Neural cell (in vitro differentiated cells): ENCODE measurements at regions not wholly inside any gene's neighbourhood (a gene's known extent, or its start where the extent isn't known, plus 50 kb on each side); places are given as distances from the start of the nearest gene placed in this dataset.

ENCODE experiments used
- H2AFZ ChIP-seq: fragments of 200-600, 300-800 bp; sonication (generic), shearing (Covaris generic); 2 replicates; pipeline ENCODE4 v1.6.0; 2014; ENCODE audit warnings: low read depth, mild to moderate bottlenecking, antibody characterized with exemption, low read length, moderate library complexity
- H3F3A ChIP-seq: fragments of 200-600 bp; shearing (Covaris generic); 2 replicates; pipeline ENCODE4 v1.6.1; 2016; ENCODE audit warnings: mild to moderate bottlenecking, moderate library complexity, mixed read lengths, antibody characterized with exemption, low read length; ENCODE audit not compliant: insufficient read depth, poor library complexity, severe bottlenecking
- H3K27ac ChIP-seq: fragments of 200-600, 300-800 bp; sonication (generic), shearing (Covaris generic); 2 replicates; pipeline ENCODE4 v1.5.1; 2014; ENCODE audit warnings: mild to moderate bottlenecking, low read length, moderate library complexity
- H3K27me3 ChIP-seq: fragments of 300-800, 200-600 bp; sonication (generic), shearing (Covaris generic); 2 replicates; pipeline ENCODE4 v1.6.0; 2014; ENCODE audit warnings: mild to moderate bottlenecking, low read depth, low read length, moderate library complexity; ENCODE audit not compliant: insufficient read depth
- H3K36me3 ChIP-seq: fragments of 300-800, 200-600 bp; sonication (generic), shearing (Covaris generic); 2 replicates; pipeline ENCODE4 v1.5.1; 2014; ENCODE audit warnings: mild to moderate bottlenecking, antibody characterized with exemption, low read length, moderate library complexity; ENCODE audit not compliant: insufficient read depth
- H3K4me2 ChIP-seq: fragments of 300-800, 200-600 bp; sonication (generic), shearing (Covaris generic); 2 replicates; pipeline ENCODE4 v1.6.0; 2014; ENCODE audit warnings: mild to moderate bottlenecking, low read length
- H3K4me3 ChIP-seq: fragments of 300-800, 200-600 bp; sonication (generic), shearing (Covaris generic); 2 replicates; pipeline ENCODE4 v1.5.1; 2014; ENCODE audit warnings: mild to moderate bottlenecking, low read length, moderate library complexity
- H3K79me2 ChIP-seq: fragments of 200-600 bp; shearing (Covaris generic); replicated peaks from 2 replicates; pipeline ENCODE4 v1.6.0; 2014; ENCODE audit warnings: mild to moderate bottlenecking, low read length, moderate library complexity; ENCODE audit not compliant: insufficient read depth
- H3K9ac ChIP-seq: fragments of 300-800, 200-600 bp; sonication (generic), shearing (Covaris generic); 2 replicates; pipeline ENCODE4 v1.6.1; 2016; ENCODE audit warnings: mild to moderate bottlenecking, low read length, mixed read lengths
- H3K9me2 ChIP-seq: fragments of 200-600 bp; shearing (Covaris generic); 2 replicates; pipeline ENCODE4 v1.6.1; 2016; ENCODE audit warnings: mild to moderate bottlenecking, low read length, mixed read lengths; ENCODE audit not compliant: insufficient read depth
- H3K9me3 ChIP-seq: fragments of 200-600, 300-800 bp; sonication (generic), shearing (Covaris generic); 2 replicates; pipeline ENCODE4 v1.6.1; 2016; ENCODE audit warnings: mild to moderate bottlenecking, mixed run types, low read length, moderate library complexity, mixed read lengths
- H4K20me1 ChIP-seq: fragments of 200-600 bp; shearing (Covaris generic); 2 replicates; pipeline ENCODE4 v1.6.1; 2016; ENCODE audit warnings: mild to moderate bottlenecking, mixed run types; ENCODE audit not compliant: insufficient read depth
- EP300 ChIP-seq: fragments of 450-650 bp; conservative IDR thresholded peaks from 2 replicates; pipeline ENCODE4 v1.6.1; 2014; ENCODE audit warnings: antibody characterized with exemption, mild to moderate bottlenecking, moderate library complexity; ENCODE audit not compliant: poor library complexity, severe bottlenecking
- EZH2 ChIP-seq: fragments of 200-600, 300-800 bp; shearing (Covaris generic), sonication (generic); IDR thresholded peaks from 2 replicates; pipeline ENCODE4 v1.6.1; 2014; ENCODE audit warnings: antibody characterized with exemption, low read length, borderline replicate concordance, mild to moderate bottlenecking; ENCODE audit not compliant: insufficient read depth, poor library complexity, severe bottlenecking
- MXI1 ChIP-seq: fragments of 450-650 bp; conservative IDR thresholded peaks from 2 replicates; pipeline ENCODE4 v1.6.1; 2014; ENCODE audit warnings: antibody characterized with exemption, mild to moderate bottlenecking; ENCODE audit not compliant: poor library complexity, severe bottlenecking
- POLR2AphosphoS5 ChIP-seq: IDR thresholded peaks from 2 replicates; pipeline ENCODE4 v1.6.1; 2012
- RAD21 ChIP-seq: fragments of 450-650 bp; conservative IDR thresholded peaks from 2 replicates; pipeline ENCODE4 v1.6.1; 2014; ENCODE audit warnings: antibody characterized with exemption, mild to moderate bottlenecking, moderate library complexity
- SMC3 ChIP-seq: fragments of 450-650 bp; conservative IDR thresholded peaks from 2 replicates; pipeline ENCODE4 v1.6.1; 2014; ENCODE audit warnings: antibody characterized with exemption, mild to moderate bottlenecking, moderate library complexity; ENCODE audit not compliant: poor library complexity
- TAF1 ChIP-seq: IDR thresholded peaks from 2 replicates; pipeline ENCODE4 v1.6.1; 2012; ENCODE audit warnings: low read depth
- TF ChIP-seq, protein P1 (sequence below): IDR thresholded peaks from 2 replicates; pipeline ENCODE4 v1.6.1; 2012; ENCODE audit warnings: borderline replicate concordance
- TF ChIP-seq, protein P2 (sequence below): fragments of 450-650 bp; IDR thresholded peaks from 2 replicates; pipeline ENCODE4 v1.5.1; 2014; ENCODE audit warnings: antibody characterized with exemption, mild to moderate bottlenecking, moderate library complexity; ENCODE audit not compliant: poor library complexity, severe bottlenecking

DNA sequence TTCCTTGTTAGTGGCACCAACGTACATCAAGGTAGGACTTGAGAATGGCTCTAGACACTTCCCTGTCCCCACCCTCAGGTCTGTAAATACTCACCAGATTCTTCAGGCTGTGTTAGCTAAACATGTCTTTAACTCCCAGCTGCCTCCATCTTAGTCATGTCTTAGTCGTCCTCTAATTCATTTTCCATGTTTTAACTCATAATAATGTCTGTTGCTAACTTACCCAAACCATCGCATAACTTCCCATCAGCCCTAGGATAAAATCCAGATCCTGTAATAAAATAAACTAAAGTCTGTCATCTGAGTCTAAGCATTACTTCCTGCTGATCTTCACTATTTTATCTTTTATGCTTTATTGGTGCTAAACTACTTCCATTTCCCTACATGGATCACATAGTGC is 600.0 kb upstream of the CELF2 start:
- H3F3A ChIP-seq, result no peaks in the 10 kb centered on the region
- H3K4me3 ChIP-seq, result no peak overlapping the region
- H3K36me3 ChIP-seq, result no peaks in the 10 kb centered on the region
- no peak overlapping the region for H3K4me2 ChIP-seq
- no peaks in the 10 kb centered on the region for H4K20me1 ChIP-seq
- TF ChIP-seq, protein P1, sequence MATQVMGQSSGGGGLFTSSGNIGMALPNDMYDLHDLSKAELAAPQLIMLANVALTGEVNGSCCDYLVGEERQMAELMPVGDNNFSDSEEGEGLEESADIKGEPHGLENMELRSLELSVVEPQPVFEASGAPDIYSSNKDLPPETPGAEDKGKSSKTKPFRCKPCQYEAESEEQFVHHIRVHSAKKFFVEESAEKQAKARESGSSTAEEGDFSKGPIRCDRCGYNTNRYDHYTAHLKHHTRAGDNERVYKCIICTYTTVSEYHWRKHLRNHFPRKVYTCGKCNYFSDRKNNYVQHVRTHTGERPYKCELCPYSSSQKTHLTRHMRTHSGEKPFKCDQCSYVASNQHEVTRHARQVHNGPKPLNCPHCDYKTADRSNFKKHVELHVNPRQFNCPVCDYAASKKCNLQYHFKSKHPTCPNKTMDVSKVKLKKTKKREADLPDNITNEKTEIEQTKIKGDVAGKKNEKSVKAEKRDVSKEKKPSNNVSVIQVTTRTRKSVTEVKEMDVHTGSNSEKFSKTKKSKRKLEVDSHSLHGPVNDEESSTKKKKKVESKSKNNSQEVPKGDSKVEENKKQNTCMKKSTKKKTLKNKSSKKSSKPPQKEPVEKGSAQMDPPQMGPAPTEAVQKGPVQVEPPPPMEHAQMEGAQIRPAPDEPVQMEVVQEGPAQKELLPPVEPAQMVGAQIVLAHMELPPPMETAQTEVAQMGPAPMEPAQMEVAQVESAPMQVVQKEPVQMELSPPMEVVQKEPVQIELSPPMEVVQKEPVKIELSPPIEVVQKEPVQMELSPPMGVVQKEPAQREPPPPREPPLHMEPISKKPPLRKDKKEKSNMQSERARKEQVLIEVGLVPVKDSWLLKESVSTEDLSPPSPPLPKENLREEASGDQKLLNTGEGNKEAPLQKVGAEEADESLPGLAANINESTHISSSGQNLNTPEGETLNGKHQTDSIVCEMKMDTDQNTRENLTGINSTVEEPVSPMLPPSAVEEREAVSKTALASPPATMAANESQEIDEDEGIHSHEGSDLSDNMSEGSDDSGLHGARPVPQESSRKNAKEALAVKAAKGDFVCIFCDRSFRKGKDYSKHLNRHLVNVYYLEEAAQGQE, result no peak
- TF ChIP-seq SMC3 (no peak), EZH2 (no peak), EP300 (no peak), TAF1 (no peak), MXI1 (no peak), POLR2AphosphoS5 (no peak), RAD21 (no peak)
- TF ChIP-seq, protein P2, sequence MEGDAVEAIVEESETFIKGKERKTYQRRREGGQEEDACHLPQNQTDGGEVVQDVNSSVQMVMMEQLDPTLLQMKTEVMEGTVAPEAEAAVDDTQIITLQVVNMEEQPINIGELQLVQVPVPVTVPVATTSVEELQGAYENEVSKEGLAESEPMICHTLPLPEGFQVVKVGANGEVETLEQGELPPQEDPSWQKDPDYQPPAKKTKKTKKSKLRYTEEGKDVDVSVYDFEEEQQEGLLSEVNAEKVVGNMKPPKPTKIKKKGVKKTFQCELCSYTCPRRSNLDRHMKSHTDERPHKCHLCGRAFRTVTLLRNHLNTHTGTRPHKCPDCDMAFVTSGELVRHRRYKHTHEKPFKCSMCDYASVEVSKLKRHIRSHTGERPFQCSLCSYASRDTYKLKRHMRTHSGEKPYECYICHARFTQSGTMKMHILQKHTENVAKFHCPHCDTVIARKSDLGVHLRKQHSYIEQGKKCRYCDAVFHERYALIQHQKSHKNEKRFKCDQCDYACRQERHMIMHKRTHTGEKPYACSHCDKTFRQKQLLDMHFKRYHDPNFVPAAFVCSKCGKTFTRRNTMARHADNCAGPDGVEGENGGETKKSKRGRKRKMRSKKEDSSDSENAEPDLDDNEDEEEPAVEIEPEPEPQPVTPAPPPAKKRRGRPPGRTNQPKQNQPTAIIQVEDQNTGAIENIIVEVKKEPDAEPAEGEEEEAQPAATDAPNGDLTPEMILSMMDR, result no peak
- H3K9ac ChIP-seq, result no peak overlapping the region
- no peaks in the 10 kb centered on the region for H3K9me3 ChIP-seq
- no peak overlapping the region for H2AFZ ChIP-seq
- H3K27ac ChIP-seq, result no peak overlapping the region
- no peaks in the 10 kb centered on the region for H3K27me3 ChIP-seq
- no peaks in the 10 kb centered on the region for H3K79me2 ChIP-seq
- no peaks in the 10 kb centered on the region for H3K9me2 ChIP-seq

DNA sequence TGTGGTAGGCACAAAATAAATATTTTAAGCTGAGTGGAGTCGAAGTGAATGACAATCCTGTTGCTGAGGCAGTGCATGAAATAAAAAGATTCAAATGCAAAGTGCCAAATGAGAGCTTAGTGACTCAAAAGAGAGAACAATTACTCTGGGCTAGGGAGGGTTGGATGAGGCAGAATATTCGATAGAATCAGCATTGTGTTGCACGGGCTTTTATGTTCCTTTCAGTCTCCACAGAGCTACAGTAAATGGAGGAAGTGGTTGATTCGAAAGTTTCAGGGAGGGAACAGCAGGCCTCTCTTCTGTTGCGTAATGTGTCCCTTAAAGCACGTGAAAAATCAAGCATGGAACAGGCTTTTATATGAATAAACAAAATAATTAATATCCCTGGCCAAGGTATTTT is 599.3 kb upstream of the CELF2 start:
- no peaks in the 10 kb centered on the region for H4K20me1 ChIP-seq
- no peak overlapping the region for H3K9ac ChIP-seq
- H3K36me3 ChIP-seq, result no peaks in the 10 kb centered on the region
- no peaks in the 10 kb centered on the region for H3K27me3 ChIP-seq
- TF ChIP-seq, protein P1, result no peak
- no peak for TF ChIP-seq EP300
- TF ChIP-seq SMC3, result no peak
- no peak for TF ChIP-seq EZH2
- no peak for TF ChIP-seq TAF1
- TF ChIP-seq POLR2AphosphoS5, result no peak
- TF ChIP-seq RAD21, result no peak
- no peak for TF ChIP-seq MXI1
- TF ChIP-seq, protein P2, result no peak
- H3K9me2 ChIP-seq, result no peaks in the 10 kb centered on the region
- H3K4me3 ChIP-seq, result no peak overlapping the region
- H3K79me2 ChIP-seq, result no peaks in the 10 kb centered on the region
- no peaks in the 10 kb centered on the region for H3F3A ChIP-seq
- no peaks in the 10 kb centered on the region for H3K9me3 ChIP-seq
- H2AFZ ChIP-seq, result no peak overlapping the region
- no peak overlapping the region for H3K27ac ChIP-seq
- no peak overlapping the region for H3K4me2 ChIP-seq
